ENCODE measurements at regions not wholly inside any gene's neighbourhood (a gene's known extent, or its start where the extent isn't known, plus 50 kb on each side); places are given as distances from the start of the nearest gene placed in this dataset.

DNA sequence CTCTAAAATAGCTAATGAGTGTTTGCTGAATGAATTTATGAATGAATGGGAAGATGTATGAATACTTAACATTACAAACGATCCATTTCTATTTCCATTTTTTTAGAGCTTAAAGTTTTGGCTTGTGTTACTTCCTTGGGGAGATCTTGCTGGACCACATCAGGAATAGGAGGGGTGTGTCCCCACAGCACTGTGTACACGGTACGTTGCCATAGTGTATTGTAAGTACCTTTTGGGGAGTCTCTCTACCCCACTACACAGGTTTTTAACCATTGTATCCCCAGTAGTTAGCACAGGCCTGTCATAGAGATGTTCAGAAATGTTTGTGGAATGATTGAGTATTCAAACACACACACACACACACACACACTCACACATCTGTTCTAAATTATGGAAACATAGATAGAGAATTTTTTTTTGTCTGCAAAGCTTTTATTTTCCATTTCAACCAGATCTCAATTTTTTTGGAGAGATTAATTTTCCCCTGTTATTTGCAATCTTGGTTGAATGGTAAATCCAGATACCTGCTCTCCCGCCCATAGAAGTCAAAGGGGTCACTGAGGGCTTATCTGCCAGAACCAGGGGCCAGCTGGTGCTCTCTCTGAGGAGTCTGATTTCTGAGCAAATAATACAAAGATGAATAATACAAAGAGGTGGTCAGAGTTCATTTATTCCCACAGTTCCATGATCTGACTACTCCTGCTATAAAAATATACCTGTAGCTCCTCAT is 471.0 kb downstream of the INSC start:
- intact Hi-C loops (cut with micrococcal nuclease; ENCODE audit: unreplicated experiment) (no loop called here), in situ Hi-C loops (cut with HindIII; ENCODE audit: extremely low pct_ligation_motif_present, low pct_unique_long_range_greater_than_20kb) (no loop called here)
- no TSS peak for BruUV-seq (replicated peaks)
- Histone ChIP-seq H2AFZ (ENCODE audit: low read length) (no peak overlapping the region), H3K36me3 (replicated peaks in 1 of 2; ENCODE audit: control insufficient read depth in 1 of 2, insufficient read depth in 2 of 2, low read length in 2 of 2) (no peaks in the 10 kb centered on the region), H4K20me1 (ENCODE audit: insufficient read depth, low read length) (no peaks in the 10 kb centered on the region), H3K27ac (ENCODE audit: extremely low read length, insufficient read depth, low read length) (no peak overlapping the region), H3K9ac (ENCODE audit: insufficient read depth, low read depth, low read length) (no peak overlapping the region), H3K9me3 (ENCODE audit: low read length) (no peaks in the 10 kb centered on the region), H3K27me3 (ENCODE audit: control insufficient read depth in 1 of 2, insufficient read depth in 2 of 2, low read length in 2 of 2) (no peaks in the 10 kb centered on the region; a peak in 1 of 5 replicates), H3K4me2 (ENCODE audit: low read depth, low read length) (no peak overlapping the region), H3K4me3 (replicated peaks in 1 of 3; ENCODE audit: insufficient read depth in 1 of 3, low read depth in 2 of 3, low read length in 3 of 3) (no peak overlapping the region), H3K4me1 (ENCODE audit: insufficient read depth, low read length) (no peaks in the 10 kb centered on the region), H3K79me2 (ENCODE audit: insufficient read depth, low read length) (no peaks in the 10 kb centered on the region)
- no peak for DNase-seq (ENCODE audit: low spot score)
- FAIRE-seq = no peak
- CTCF ChIA-PET (ENCODE audit: low intra/inter-chr PET ratio, low total read pairs) = no interaction called here
- no peak for ATAC-seq
- POLR2A ChIA-PET = no interaction called here
- 2% methylated on average over 4 of the region's 4 CpGs for WGBS (ENCODE audit: low lambda C conversion rate)
- TF ChIP-seq, protein P1, sequence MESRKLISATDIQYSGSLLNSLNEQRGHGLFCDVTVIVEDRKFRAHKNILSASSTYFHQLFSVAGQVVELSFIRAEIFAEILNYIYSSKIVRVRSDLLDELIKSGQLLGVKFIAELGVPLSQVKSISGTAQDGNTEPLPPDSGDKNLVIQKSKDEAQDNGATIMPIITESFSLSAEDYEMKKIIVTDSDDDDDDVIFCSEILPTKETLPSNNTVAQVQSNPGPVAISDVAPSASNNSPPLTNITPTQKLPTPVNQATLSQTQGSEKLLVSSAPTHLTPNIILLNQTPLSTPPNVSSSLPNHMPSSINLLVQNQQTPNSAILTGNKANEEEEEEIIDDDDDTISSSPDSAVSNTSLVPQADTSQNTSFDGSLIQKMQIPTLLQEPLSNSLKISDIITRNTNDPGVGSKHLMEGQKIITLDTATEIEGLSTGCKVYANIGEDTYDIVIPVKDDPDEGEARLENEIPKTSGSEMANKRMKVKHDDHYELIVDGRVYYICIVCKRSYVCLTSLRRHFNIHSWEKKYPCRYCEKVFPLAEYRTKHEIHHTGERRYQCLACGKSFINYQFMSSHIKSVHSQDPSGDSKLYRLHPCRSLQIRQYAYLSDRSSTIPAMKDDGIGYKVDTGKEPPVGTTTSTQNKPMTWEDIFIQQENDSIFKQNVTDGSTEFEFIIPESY (CRISPR knock-in tag; IDR thresholded peaks at IDR 0.05) = no peak
- TF ChIP-seq, protein P2, sequence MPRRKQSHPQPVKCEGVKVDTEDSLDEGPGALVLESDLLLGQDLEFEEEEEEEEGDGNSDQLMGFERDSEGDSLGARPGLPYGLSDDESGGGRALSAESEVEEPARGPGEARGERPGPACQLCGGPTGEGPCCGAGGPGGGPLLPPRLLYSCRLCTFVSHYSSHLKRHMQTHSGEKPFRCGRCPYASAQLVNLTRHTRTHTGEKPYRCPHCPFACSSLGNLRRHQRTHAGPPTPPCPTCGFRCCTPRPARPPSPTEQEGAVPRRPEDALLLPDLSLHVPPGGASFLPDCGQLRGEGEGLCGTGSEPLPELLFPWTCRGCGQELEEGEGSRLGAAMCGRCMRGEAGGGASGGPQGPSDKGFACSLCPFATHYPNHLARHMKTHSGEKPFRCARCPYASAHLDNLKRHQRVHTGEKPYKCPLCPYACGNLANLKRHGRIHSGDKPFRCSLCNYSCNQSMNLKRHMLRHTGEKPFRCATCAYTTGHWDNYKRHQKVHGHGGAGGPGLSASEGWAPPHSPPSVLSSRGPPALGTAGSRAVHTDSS (CRISPR knock-in tag; conservative IDR thresholded peaks at IDR 0.05) = no peak
- TF ChIP-seq, protein P3, sequence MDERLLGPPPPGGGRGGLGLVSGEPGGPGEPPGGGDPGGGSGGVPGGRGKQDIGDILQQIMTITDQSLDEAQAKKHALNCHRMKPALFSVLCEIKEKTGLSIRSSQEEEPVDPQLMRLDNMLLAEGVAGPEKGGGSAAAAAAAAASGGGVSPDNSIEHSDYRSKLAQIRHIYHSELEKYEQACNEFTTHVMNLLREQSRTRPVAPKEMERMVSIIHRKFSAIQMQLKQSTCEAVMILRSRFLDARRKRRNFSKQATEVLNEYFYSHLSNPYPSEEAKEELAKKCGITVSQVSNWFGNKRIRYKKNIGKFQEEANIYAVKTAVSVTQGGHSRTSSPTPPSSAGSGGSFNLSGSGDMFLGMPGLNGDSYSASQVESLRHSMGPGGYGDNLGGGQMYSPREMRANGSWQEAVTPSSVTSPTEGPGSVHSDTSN (CRISPR knock-in tag; IDR thresholded peaks at IDR 0.05) = no peak
- TF ChIP-seq MLLT10 (CRISPR knock-in tag; IDR thresholded peaks at IDR 0.05) (no peak), CBX2 (IDR thresholded peaks at IDR 0.05; ENCODE audit: low read depth, low read length) (no peak), CBX2 (CRISPR knock-in tag; IDR thresholded peaks at IDR 0.05; ENCODE audit: low read depth) (no peak), ZNF274 (CRISPR knock-in tag; IDR thresholded peaks at IDR 0.05) (no peak), LCORL (IDR thresholded peaks at IDR 0.05) (no peak), LCORL (CRISPR knock-in tag; IDR thresholded peaks at IDR 0.05) (no peak), ZNF432 (CRISPR knock-in tag; IDR thresholded peaks at IDR 0.05; ENCODE audit: borderline replicate concordance) (no peak), ZNF607 (CRISPR knock-in tag; IDR thresholded peaks at IDR 0.05; ENCODE audit: borderline replicate concordance) (no peak), ZNF775 (CRISPR knock-in tag; IDR thresholded peaks at IDR 0.05; ENCODE audit: borderline replicate concordance) (no peak)
- TF ChIP-seq, protein P4, sequence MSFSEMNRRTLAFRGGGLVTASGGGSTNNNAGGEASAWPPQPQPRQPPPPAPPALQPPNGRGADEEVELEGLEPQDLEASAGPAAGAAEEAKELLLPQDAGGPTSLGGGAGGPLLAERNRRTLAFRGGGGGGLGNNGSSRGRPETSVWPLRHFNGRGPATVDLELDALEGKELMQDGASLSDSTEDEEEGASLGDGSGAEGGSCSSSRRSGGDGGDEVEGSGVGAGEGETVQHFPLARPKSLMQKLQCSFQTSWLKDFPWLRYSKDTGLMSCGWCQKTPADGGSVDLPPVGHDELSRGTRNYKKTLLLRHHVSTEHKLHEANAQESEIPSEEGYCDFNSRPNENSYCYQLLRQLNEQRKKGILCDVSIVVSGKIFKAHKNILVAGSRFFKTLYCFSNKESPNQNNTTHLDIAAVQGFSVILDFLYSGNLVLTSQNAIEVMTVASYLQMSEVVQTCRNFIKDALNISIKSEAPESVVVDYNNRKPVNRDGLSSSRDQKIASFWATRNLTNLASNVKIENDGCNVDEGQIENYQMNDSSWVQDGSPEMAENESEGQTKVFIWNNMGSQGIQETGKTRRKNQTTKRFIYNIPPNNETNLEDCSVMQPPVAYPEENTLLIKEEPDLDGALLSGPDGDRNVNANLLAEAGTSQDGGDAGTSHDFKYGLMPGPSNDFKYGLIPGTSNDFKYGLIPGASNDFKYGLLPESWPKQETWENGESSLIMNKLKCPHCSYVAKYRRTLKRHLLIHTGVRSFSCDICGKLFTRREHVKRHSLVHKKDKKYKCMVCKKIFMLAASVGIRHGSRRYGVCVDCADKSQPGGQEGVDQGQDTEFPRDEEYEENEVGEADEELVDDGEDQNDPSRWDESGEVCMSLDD (CRISPR knock-in tag; IDR thresholded peaks at IDR 0.05; ENCODE audit: borderline replicate concordance) = no peak
- TF ChIP-seq, protein P5, sequence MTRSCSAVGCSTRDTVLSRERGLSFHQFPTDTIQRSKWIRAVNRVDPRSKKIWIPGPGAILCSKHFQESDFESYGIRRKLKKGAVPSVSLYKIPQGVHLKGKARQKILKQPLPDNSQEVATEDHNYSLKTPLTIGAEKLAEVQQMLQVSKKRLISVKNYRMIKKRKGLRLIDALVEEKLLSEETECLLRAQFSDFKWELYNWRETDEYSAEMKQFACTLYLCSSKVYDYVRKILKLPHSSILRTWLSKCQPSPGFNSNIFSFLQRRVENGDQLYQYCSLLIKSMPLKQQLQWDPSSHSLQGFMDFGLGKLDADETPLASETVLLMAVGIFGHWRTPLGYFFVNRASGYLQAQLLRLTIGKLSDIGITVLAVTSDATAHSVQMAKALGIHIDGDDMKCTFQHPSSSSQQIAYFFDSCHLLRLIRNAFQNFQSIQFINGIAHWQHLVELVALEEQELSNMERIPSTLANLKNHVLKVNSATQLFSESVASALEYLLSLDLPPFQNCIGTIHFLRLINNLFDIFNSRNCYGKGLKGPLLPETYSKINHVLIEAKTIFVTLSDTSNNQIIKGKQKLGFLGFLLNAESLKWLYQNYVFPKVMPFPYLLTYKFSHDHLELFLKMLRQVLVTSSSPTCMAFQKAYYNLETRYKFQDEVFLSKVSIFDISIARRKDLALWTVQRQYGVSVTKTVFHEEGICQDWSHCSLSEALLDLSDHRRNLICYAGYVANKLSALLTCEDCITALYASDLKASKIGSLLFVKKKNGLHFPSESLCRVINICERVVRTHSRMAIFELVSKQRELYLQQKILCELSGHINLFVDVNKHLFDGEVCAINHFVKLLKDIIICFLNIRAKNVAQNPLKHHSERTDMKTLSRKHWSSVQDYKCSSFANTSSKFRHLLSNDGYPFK (CRISPR knock-in tag; IDR thresholded peaks at IDR 0.05; ENCODE audit: borderline replicate concordance) = no peak
